DMS79 treated with DMSO at 0.1 percent for 48 hours (cell line): ENCODE measurements at regions not wholly inside any gene's neighbourhood (a gene's known extent, or its start where the extent isn't known, plus 50 kb on each side); places are given as distances from the start of the nearest gene placed in this dataset.

Experiments
- DNase-seq: peaks from one replicate; lab custom pipeline; 2025; lab: John Stamatoyannopoulos, UW

- no peak for DNase-seq
Measured at GRCh38 chr4:165721815-165722214, 151.2 kb upstream of the TLL1 start.

- DNase-seq: no peak
Measured at GRCh38 chr4:165723051-165723795, 149.8 kb upstream of the TLL1 start.

- DNase-seq: no peak
Measured at GRCh38 chr4:165724786-165725185, 148.3 kb upstream of the TLL1 start.

- no peak for DNase-seq
Measured at GRCh38 chr4:165725352-165725751, 147.7 kb upstream of the TLL1 start.

GRCh38 chr4:165726831-165727230, 146.2 kb upstream of the TLL1 start:
- no peak for DNase-seq

- DNase-seq: no peak
Measured at GRCh38 chr4:165737309-165737972, 135.6 kb upstream of the TLL1 start.

- no peak for DNase-seq
Measured at GRCh38 chr4:165738571-165738970, 134.5 kb upstream of the TLL1 start.

- no peak for DNase-seq
Measured at GRCh38 chr4:165740911-165741310, 132.1 kb upstream of the TLL1 start.

- no peak for DNase-seq
Measured at GRCh38 chr4:165743422-165743821, 129.6 kb upstream of the TLL1 start.

GRCh38 chr4:165744370-165744769, 128.7 kb upstream of the TLL1 start:
- DNase-seq: no peak

- no peak for DNase-seq
Measured at GRCh38 chr4:165748321-165748720, 124.7 kb upstream of the TLL1 start.

- DNase-seq: no peak
Measured at GRCh38 chr4:165751882-165752281, 121.2 kb upstream of the TLL1 start.

- no peak for DNase-seq
Measured at GRCh38 chr4:165754664-165755063, 118.4 kb upstream of the TLL1 start.

- DNase-seq: no peak
Measured at GRCh38 chr4:165756836-165757235, 116.2 kb upstream of the TLL1 start.

- DNase-seq: no peak
Measured at GRCh38 chr4:165757451-165757850, 115.6 kb upstream of the TLL1 start.

GRCh38 chr4:165758086-165758485, 115.0 kb upstream of the TLL1 start:
- no peak for DNase-seq

- no peak for DNase-seq
Measured at GRCh38 chr4:165760182-165760581, 112.9 kb upstream of the TLL1 start.

- no peak for DNase-seq
Measured at GRCh38 chr4:165761963-165762362, 111.1 kb upstream of the TLL1 start.

GRCh38 chr4:165763640-165764039, 109.4 kb upstream of the TLL1 start:
- no peak for DNase-seq

- no peak for DNase-seq
Measured at GRCh38 chr4:165765053-165765452, 108.0 kb upstream of the TLL1 start.

- no peak for DNase-seq
Measured at GRCh38 chr4:165766018-165766417, 107.0 kb upstream of the TLL1 start.

GRCh38 chr4:165766976-165767375, 106.1 kb upstream of the TLL1 start:
- no peak for DNase-seq

GRCh38 chr4:165767671-165768070, 105.4 kb upstream of the TLL1 start:
- no peak for DNase-seq

- DNase-seq: no peak
Measured at GRCh38 chr4:165768281-165768680, 104.8 kb upstream of the TLL1 start.
